ENCODE measurements at regions not wholly inside any gene's neighbourhood (a gene's known extent, or its start where the extent isn't known, plus 50 kb on each side); places are given as distances from the start of the nearest gene placed in this dataset.

- Histone ChIP-seq H3K27me3 (ENCODE audit: control insufficient read depth in 3 of 3, insufficient read depth in 3 of 3, low read length in 3 of 3) (no peaks in the 10 kb centered on the region), H3K4me1 (ENCODE audit: control insufficient read depth in 3 of 3, insufficient read depth in 3 of 3, low read length in 3 of 3) (no peaks in the 10 kb centered on the region), H3K27ac (ENCODE audit: low read depth, low read length) (no peak overlapping the region), H3K9me3 (ENCODE audit: control insufficient read depth in 3 of 3, low read length in 3 of 3) (no peaks in the 10 kb centered on the region), H3K36me3 (ENCODE audit: control insufficient read depth in 3 of 3, insufficient read depth in 3 of 3, low read length in 3 of 3) (no peaks in the 10 kb centered on the region), H3K9ac (ENCODE audit: low read depth in 1 of 3, low read length in 3 of 3) (no peak overlapping the region), H3K4me3 (ENCODE audit: low read length in 3 of 3) (no peak overlapping the region)
Observed at GRCh38 chr12:126219139-126219538, 1153.9 kb downstream of the AACS start.

- no peak overlapping the region for H3K9ac ChIP-seq (ENCODE audit: low read depth in 1 of 3, low read length in 3 of 3)
Observed at GRCh38 chr12:126219654-126220279, 1154.5 kb downstream of the AACS start.

GRCh38 chr12:126224032-126224431 is 1158.8 kb downstream of the AACS start:
- H3K27ac ChIP-seq (ENCODE audit: low read depth, low read length), result no peak overlapping the region
- no peak overlapping the region for H3K4me3 ChIP-seq (ENCODE audit: low read length in 3 of 3)
- no peaks in the 10 kb centered on the region for H3K4me1 ChIP-seq (ENCODE audit: control insufficient read depth in 3 of 3, insufficient read depth in 3 of 3, low read length in 3 of 3)
- no peaks in the 10 kb centered on the region for H3K27me3 ChIP-seq (ENCODE audit: control insufficient read depth in 3 of 3, insufficient read depth in 3 of 3, low read length in 3 of 3)
- H3K36me3 ChIP-seq (ENCODE audit: control insufficient read depth in 3 of 3, insufficient read depth in 3 of 3, low read length in 3 of 3), result no peaks in the 10 kb centered on the region
- H3K9ac ChIP-seq (ENCODE audit: low read depth in 1 of 3, low read length in 3 of 3), result no peak overlapping the region
- no peaks in the 10 kb centered on the region for H3K9me3 ChIP-seq (ENCODE audit: control insufficient read depth in 3 of 3, low read length in 3 of 3)

More at GRCh38 chr12:126219654-126220279, 1154.5 kb downstream of the AACS start:
- Histone ChIP-seq H3K9me3 (ENCODE audit: control insufficient read depth in 3 of 3, low read length in 3 of 3) (no peaks in the 10 kb centered on the region), H3K27me3 (ENCODE audit: control insufficient read depth in 3 of 3, insufficient read depth in 3 of 3, low read length in 3 of 3) (no peaks in the 10 kb centered on the region), H3K36me3 (ENCODE audit: control insufficient read depth in 3 of 3, insufficient read depth in 3 of 3, low read length in 3 of 3) (no peaks in the 10 kb centered on the region), H3K27ac (ENCODE audit: low read depth, low read length) (no peak overlapping the region), H3K4me3 (ENCODE audit: low read length in 3 of 3) (no peak overlapping the region), H3K4me1 (ENCODE audit: control insufficient read depth in 3 of 3, insufficient read depth in 3 of 3, low read length in 3 of 3) (no peaks in the 10 kb centered on the region)

DNA sequence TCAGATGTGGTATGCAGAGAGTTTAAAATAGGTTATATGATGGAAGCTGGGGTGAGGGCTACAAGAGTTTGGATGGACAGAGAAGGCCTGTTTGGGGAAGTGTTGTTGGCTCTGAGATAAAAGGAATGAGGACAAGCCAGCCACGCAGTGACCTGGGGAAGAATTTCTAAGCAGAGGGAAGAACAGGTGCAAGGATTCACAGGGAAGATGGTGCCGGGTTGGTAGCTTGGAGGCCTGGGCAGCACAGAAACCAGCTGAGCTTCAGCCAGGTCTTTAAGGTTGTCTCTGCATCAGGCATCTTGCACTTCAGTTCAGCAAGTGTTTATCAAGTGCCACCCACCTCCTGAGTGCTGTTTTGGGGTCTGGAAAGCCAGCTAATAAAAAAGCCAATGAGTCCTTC is 1163.7 kb downstream of the AACS start:
- Histone ChIP-seq H3K27ac (ENCODE audit: low read depth, low read length) (no peak overlapping the region), H3K4me1 (ENCODE audit: control insufficient read depth in 3 of 3, insufficient read depth in 3 of 3, low read length in 3 of 3) (no peaks in the 10 kb centered on the region), H3K9ac (ENCODE audit: low read depth in 1 of 3, low read length in 3 of 3) (no peak overlapping the region), H3K4me3 (ENCODE audit: low read length in 3 of 3) (no peak overlapping the region), H3K36me3 (ENCODE audit: control insufficient read depth in 3 of 3, insufficient read depth in 3 of 3, low read length in 3 of 3) (no peaks in the 10 kb centered on the region), H3K27me3 (ENCODE audit: control insufficient read depth in 3 of 3, insufficient read depth in 3 of 3, low read length in 3 of 3) (no peaks in the 10 kb centered on the region), H3K9me3 (ENCODE audit: control insufficient read depth in 3 of 3, low read length in 3 of 3) (no peaks in the 10 kb centered on the region)

- Histone ChIP-seq H3K27me3 (ENCODE audit: control insufficient read depth in 3 of 3, insufficient read depth in 3 of 3, low read length in 3 of 3) (no peaks in the 10 kb centered on the region), H3K9ac (ENCODE audit: low read depth in 1 of 3, low read length in 3 of 3) (no peak overlapping the region), H3K4me3 (ENCODE audit: low read length in 3 of 3) (no peak overlapping the region), H3K27ac (ENCODE audit: low read depth, low read length) (no peak overlapping the region), H3K4me1 (ENCODE audit: control insufficient read depth in 3 of 3, insufficient read depth in 3 of 3, low read length in 3 of 3) (no peaks in the 10 kb centered on the region), H3K9me3 (ENCODE audit: control insufficient read depth in 3 of 3, low read length in 3 of 3) (no peaks in the 10 kb centered on the region), H3K36me3 (ENCODE audit: control insufficient read depth in 3 of 3, insufficient read depth in 3 of 3, low read length in 3 of 3) (no peaks in the 10 kb centered on the region)
Observed at GRCh38 chr12:126232711-126233110, 1167.5 kb downstream of the AACS start.

DNA sequence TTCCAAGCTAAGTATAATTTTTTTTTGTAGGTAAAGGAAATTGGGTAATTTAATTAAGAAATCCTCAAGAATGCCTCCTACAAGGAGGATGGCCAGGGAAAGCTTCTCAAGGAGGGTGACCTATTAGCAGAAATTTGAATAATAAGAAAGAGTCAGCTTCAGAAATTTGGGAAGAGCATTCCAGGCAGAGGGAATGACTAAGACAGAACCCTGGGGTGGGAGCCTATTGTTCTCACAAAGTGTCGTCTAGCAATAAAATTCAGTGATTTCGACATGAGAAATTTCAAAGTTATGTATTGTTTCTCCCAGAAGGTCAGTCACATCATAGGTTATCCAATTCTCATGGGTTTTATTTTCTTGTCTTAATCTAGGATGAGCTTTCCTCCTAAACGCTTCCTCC is 1168.4 kb downstream of the AACS start:
- Histone ChIP-seq H3K27me3 (ENCODE audit: control insufficient read depth in 3 of 3, insufficient read depth in 3 of 3, low read length in 3 of 3) (no peaks in the 10 kb centered on the region), H3K4me3 (ENCODE audit: low read length in 3 of 3) (no peak overlapping the region), H3K9ac (ENCODE audit: low read depth in 1 of 3, low read length in 3 of 3) (no peak overlapping the region), H3K4me1 (ENCODE audit: control insufficient read depth in 3 of 3, insufficient read depth in 3 of 3, low read length in 3 of 3) (no peaks in the 10 kb centered on the region), H3K27ac (ENCODE audit: low read depth, low read length) (no peak overlapping the region), H3K9me3 (ENCODE audit: control insufficient read depth in 3 of 3, low read length in 3 of 3) (no peaks in the 10 kb centered on the region), H3K36me3 (ENCODE audit: control insufficient read depth in 3 of 3, insufficient read depth in 3 of 3, low read length in 3 of 3) (no peaks in the 10 kb centered on the region)

- H3K4me3 ChIP-seq (ENCODE audit: low read length in 3 of 3), result no peak overlapping the region
- H3K4me1 ChIP-seq (ENCODE audit: control insufficient read depth in 3 of 3, insufficient read depth in 3 of 3, low read length in 3 of 3), result no peaks in the 10 kb centered on the region
- no peaks in the 10 kb centered on the region for H3K36me3 ChIP-seq (ENCODE audit: control insufficient read depth in 3 of 3, insufficient read depth in 3 of 3, low read length in 3 of 3)
- H3K27me3 ChIP-seq (ENCODE audit: control insufficient read depth in 3 of 3, insufficient read depth in 3 of 3, low read length in 3 of 3), result no peaks in the 10 kb centered on the region
- H3K27ac ChIP-seq (ENCODE audit: low read depth, low read length), result no peak overlapping the region
- H3K9ac ChIP-seq (ENCODE audit: low read depth in 1 of 3, low read length in 3 of 3), result no peak overlapping the region
- H3K9me3 ChIP-seq (ENCODE audit: control insufficient read depth in 3 of 3, low read length in 3 of 3), result no peaks in the 10 kb centered on the region
Observed at GRCh38 chr12:126243814-126244440, 1178.7 kb downstream of the AACS start.

GRCh38 chr12:126247936-126248335 is 1182.7 kb downstream of the AACS start:
- H3K27me3 ChIP-seq (ENCODE audit: control insufficient read depth in 3 of 3, insufficient read depth in 3 of 3, low read length in 3 of 3), result no peaks in the 10 kb centered on the region
- H3K27ac ChIP-seq (ENCODE audit: low read depth, low read length), result no peak overlapping the region
- H3K4me1 ChIP-seq (ENCODE audit: control insufficient read depth in 3 of 3, insufficient read depth in 3 of 3, low read length in 3 of 3), result no peaks in the 10 kb centered on the region
- H3K9me3 ChIP-seq (ENCODE audit: control insufficient read depth in 3 of 3, low read length in 3 of 3), result no peaks in the 10 kb centered on the region
- H3K4me3 ChIP-seq (ENCODE audit: low read length in 3 of 3), result no peak overlapping the region
- H3K36me3 ChIP-seq (ENCODE audit: control insufficient read depth in 3 of 3, insufficient read depth in 3 of 3, low read length in 3 of 3), result no peaks in the 10 kb centered on the region
- H3K9ac ChIP-seq (ENCODE audit: low read depth in 1 of 3, low read length in 3 of 3), result no peak overlapping the region

DNA sequence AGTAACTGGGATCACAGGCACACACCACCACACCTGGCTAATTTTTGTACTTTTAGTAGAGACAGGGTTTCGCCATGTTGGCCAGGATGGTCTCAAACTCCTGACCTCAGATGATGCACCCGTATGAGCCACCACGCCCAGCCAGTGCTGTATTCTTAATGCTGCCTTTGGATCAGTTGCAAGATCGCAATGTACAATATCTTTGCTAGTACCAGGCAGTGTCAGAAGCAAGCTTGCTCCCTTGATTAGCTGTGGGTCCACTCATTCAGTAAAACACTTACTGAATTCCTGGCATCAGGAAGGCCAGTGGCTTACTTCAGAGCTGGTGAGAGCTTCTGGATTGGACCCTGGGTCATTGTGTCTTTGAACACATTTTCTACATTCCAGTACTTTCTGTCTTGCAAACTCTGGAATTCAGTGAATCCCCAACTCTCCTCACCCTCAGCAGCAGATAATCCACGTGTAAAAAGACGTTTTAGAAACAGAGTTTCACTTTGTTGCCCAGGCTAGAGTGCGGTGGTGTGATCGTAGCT is 1183.7 kb downstream of the AACS start:
- no peak overlapping the region for H3K4me3 ChIP-seq (ENCODE audit: low read length in 3 of 3)
- no peak overlapping the region for H3K27ac ChIP-seq (ENCODE audit: low read depth, low read length)
- H3K27me3 ChIP-seq (ENCODE audit: control insufficient read depth in 3 of 3, insufficient read depth in 3 of 3, low read length in 3 of 3), result no peaks in the 10 kb centered on the region
- H3K9me3 ChIP-seq (ENCODE audit: control insufficient read depth in 3 of 3, low read length in 3 of 3), result no peaks in the 10 kb centered on the region
- no peaks in the 10 kb centered on the region for H3K36me3 ChIP-seq (ENCODE audit: control insufficient read depth in 3 of 3, insufficient read depth in 3 of 3, low read length in 3 of 3)
- H3K9ac ChIP-seq (ENCODE audit: low read depth in 1 of 3, low read length in 3 of 3), result no peak overlapping the region
- H3K4me1 ChIP-seq (ENCODE audit: control insufficient read depth in 3 of 3, insufficient read depth in 3 of 3, low read length in 3 of 3), result no peaks in the 10 kb centered on the region

- Histone ChIP-seq H3K27me3 (ENCODE audit: control insufficient read depth in 3 of 3, insufficient read depth in 3 of 3, low read length in 3 of 3) (peaks cover 0 to 3% (median 0%) of the 10 kb centered on the region in 3 donors), H3K4me3 (ENCODE audit: low read length in 3 of 3) (no peak overlapping the region)
Observed at GRCh38 chr12:126258190-126258589, 1193.0 kb downstream of the AACS start.

More at GRCh38 chr12:126258190-126258589, 1193.0 kb downstream of the AACS start:
- Histone ChIP-seq H3K9ac (ENCODE audit: low read depth in 1 of 3, low read length in 3 of 3) (no peak overlapping the region), H3K36me3 (ENCODE audit: control insufficient read depth in 3 of 3, insufficient read depth in 3 of 3, low read length in 3 of 3) (no peaks in the 10 kb centered on the region), H3K9me3 (ENCODE audit: control insufficient read depth in 3 of 3, low read length in 3 of 3) (peaks cover 0 to 4% (median 0%) of the 10 kb centered on the region in 3 donors), H3K4me1 (ENCODE audit: control insufficient read depth in 3 of 3, insufficient read depth in 3 of 3, low read length in 3 of 3) (no peaks in the 10 kb centered on the region), H3K27ac (ENCODE audit: low read depth, low read length) (no peak overlapping the region)

All from skeletal muscle tissue (tissue), 3 donors.